PC-9 (cell line): ENCODE measurements at regions not wholly inside any gene's neighbourhood (a gene's known extent, or its start where the extent isn't known, plus 50 kb on each side); places are given as distances from the start of the nearest gene placed in this dataset.

ENCODE experiments used
- BruUV-seq: library from RNA; stranded (reverse); fragments of 400-500 nt; replicated peaks from 2 replicates; lab custom pipeline; 2021; lab: Mats Ljungman, UMichigan
- CTCF ChIA-PET: fragments of 300-600 bp; sonication (Branson Sonifier 250); formaldehyde crosslinking; loops from one replicate; lab custom pipeline; 2022; ENCODE audit warnings: antibody characterized with exemption; lab: Charles Lee
- POLR2A ChIA-PET: fragments of 300-600 bp; sonication (Branson Sonifier 250); formaldehyde crosslinking; loops from one replicate; lab custom pipeline; 2022; ENCODE audit warnings: antibody characterized with exemption; ENCODE audit not compliant: unreplicated experiment; lab: Charles Lee
- DNase-seq, 2 experiments: peaks; one replicate each; pipeline versions ENCODE4 v3.0.0 to v3.0.0-alpha.2; 2015 to 2022; ENCODE audit warnings: mixed read lengths in 1 of 2
- H2AFZ ChIP-seq: fragments of 200-600 bp; sonication (generic); 2 replicates; pipeline ENCODE4 v1.8.1; 2017; ENCODE audit warnings: antibody characterized with exemption
- H3F3A ChIP-seq: fragments of 200-600 bp; sonication (generic); 2 replicates; pipeline ENCODE4 v1.8.1; 2017; ENCODE audit warnings: antibody characterized with exemption, mild to moderate bottlenecking, low read depth; ENCODE audit not compliant: insufficient read depth
- H3K27ac ChIP-seq: fragments of 200-600 bp; sonication (generic); 2 replicates; pipeline ENCODE4 v1.6.1; 2016; ENCODE audit warnings: mixed run types
- H3K27me3 ChIP-seq: fragments of 200-600 bp; sonication (generic); 2 replicates; pipeline ENCODE4 v1.6.1; 2016; ENCODE audit warnings: low read depth, mixed run types; ENCODE audit not compliant: insufficient read depth
- H3K36me3 ChIP-seq: fragments of 200-600 bp; sonication (generic); 2 replicates; pipeline ENCODE4 v1.6.1; 2016; ENCODE audit warnings: low read depth, mixed run types
- H3K4me1 ChIP-seq: fragments of 200-600 bp; sonication (generic); replicated peaks from 2 replicates; pipeline ENCODE4 v1.6.1; 2016; ENCODE audit warnings: mixed run types; ENCODE audit not compliant: insufficient read depth
- H3K4me2 ChIP-seq: fragments of 200-600 bp; sonication (generic); 2 replicates; pipeline ENCODE4 v1.6.1; 2017; ENCODE audit warnings: mixed run types
- H3K4me3 ChIP-seq: fragments of 200-600 bp; sonication (generic); 2 replicates; pipeline ENCODE4 v1.6.1; 2016; ENCODE audit warnings: mixed run types
- H3K79me2 ChIP-seq: fragments of 200-600 bp; sonication (generic); 2 replicates; pipeline ENCODE4 v1.6.1; 2017; ENCODE audit warnings: low read depth, mixed run types
- H3K9me2 ChIP-seq: fragments of 200-600 bp; sonication (generic); 2 replicates; pipeline ENCODE4 v1.8.1; 2017; ENCODE audit warnings: mild to moderate bottlenecking; ENCODE audit not compliant: insufficient read depth
- H3K9me3 ChIP-seq: fragments of 200-600 bp; sonication (generic); 2 replicates; pipeline ENCODE4 v1.8.1; 2016; ENCODE audit warnings: low read depth; ENCODE audit not compliant: insufficient read depth
- H4K20me1 ChIP-seq: fragments of 200-600 bp; sonication (generic); 2 replicates; pipeline ENCODE4 v1.8.1; 2017; ENCODE audit not compliant: insufficient read depth
- EZH2 ChIP-seq: fragments of 200-600 bp; sonication (generic); IDR thresholded peaks from 2 replicates; pipeline ENCODE4 v1.8.0; 2017; ENCODE audit warnings: antibody characterized with exemption, low read depth
- intact Hi-C: fragments of 100-400 bp; cut with micrococcal nuclease; formaldehyde crosslinking; loops from one replicate; pipeline ENCODE4 v1.10.0; 2022; ENCODE audit not compliant: unreplicated experiment
- TF ChIP-seq, protein P1 (sequence below): fragments of 200-600 bp; sonication (generic); conservative IDR thresholded peaks from 2 replicates; pipeline ENCODE4 v1.6.1; 2017; ENCODE audit warnings: mixed run types, antibody characterized with exemption, mild to moderate bottlenecking, moderate library complexity

DNA sequence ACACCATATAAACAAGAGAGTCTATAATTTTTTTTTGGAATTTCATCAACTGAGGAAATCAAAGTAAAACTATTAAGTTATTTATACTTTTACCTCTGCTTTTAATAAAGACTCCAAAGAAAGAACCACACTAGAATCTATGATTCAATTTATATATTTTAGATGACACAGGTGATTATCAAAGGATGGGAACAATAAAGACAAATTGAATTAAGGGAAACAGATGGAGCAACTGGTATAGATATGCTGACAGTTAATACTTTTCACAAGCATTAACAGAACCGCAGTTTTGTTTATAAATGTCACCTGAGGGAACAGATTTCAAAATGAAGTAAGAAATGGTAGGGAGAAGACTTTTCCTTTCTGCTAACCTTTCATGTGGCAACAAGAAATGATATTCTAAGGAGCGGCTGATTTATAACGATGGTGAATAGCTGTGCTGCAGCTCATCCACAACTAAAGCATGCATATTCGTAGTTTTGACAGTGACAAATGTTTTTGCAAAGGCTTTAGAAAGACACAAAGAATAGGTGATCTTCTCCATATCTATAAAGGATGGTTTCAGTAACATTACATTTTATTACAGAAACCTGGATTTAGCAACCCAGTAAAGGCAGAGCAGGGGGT lies 1502.9 kb upstream of the RAG2 start:
- H3K9me3 ChIP-seq = no peaks in the 10 kb centered on the region
- H3K4me3 ChIP-seq = no peak overlapping the region

DNA sequence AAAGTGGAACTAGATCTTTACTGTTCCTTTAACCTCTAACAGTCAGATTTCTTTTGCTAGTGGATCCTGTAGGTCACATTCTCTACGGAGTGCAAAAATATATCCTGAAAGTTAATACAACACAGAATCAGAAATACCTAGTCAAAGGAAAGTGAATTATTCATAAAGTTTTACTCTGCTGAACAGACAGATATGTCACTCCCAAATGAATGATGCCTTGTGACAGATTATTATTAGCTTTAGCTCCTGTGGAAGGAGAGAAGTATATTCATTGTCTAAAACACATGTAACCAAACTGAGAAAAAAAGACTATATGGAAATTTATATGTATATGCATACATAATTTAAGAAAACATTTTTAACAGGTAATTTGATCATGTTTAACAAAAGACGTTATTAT lies 1497.2 kb upstream of the RAG2 start:
- no peak for TF ChIP-seq EZH2
- TF ChIP-seq, protein P1, sequence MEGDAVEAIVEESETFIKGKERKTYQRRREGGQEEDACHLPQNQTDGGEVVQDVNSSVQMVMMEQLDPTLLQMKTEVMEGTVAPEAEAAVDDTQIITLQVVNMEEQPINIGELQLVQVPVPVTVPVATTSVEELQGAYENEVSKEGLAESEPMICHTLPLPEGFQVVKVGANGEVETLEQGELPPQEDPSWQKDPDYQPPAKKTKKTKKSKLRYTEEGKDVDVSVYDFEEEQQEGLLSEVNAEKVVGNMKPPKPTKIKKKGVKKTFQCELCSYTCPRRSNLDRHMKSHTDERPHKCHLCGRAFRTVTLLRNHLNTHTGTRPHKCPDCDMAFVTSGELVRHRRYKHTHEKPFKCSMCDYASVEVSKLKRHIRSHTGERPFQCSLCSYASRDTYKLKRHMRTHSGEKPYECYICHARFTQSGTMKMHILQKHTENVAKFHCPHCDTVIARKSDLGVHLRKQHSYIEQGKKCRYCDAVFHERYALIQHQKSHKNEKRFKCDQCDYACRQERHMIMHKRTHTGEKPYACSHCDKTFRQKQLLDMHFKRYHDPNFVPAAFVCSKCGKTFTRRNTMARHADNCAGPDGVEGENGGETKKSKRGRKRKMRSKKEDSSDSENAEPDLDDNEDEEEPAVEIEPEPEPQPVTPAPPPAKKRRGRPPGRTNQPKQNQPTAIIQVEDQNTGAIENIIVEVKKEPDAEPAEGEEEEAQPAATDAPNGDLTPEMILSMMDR = no peak
- Histone ChIP-seq H3K9me3 (peaks cover 12% of the 10 kb centered on the region; the same call in 1 of the 2 replicates), H3K4me1 (peaks cover 6% of the 10 kb centered on the region), H2AFZ (no peak overlapping the region), H3K27me3 (no peaks in the 10 kb centered on the region), H3K79me2 (no peaks in the 10 kb centered on the region), H3K9me2 (no peaks in the 10 kb centered on the region), H3K4me2 (no peak overlapping the region), H3K36me3 (no peaks in the 10 kb centered on the region), H3F3A (peaks cover 3% of the 10 kb centered on the region; the same call in 1 of the 2 replicates), H3K27ac (no peak overlapping the region), H3K4me3 (no peak overlapping the region), H4K20me1 (no peaks in the 10 kb centered on the region)
- ChIA-PET CTCF (no interaction called here), POLR2A (no interaction called here)
- BruUV-seq = no TSS peak
- intact Hi-C loops = no loop called here
- DNase-seq = peak in 1 of 2 experiments; percentile 21

More for the DNA sequence above, 1502.9 kb upstream of the RAG2 start:
- Histone ChIP-seq H3K27ac (no peak overlapping the region), H3K9me2 (no peaks in the 10 kb centered on the region; the same call in 1 of the 2 replicates), H3K4me2 (no peak overlapping the region), H3K79me2 (no peaks in the 10 kb centered on the region), H2AFZ (no peak overlapping the region), H3F3A (no peaks in the 10 kb centered on the region), H4K20me1 (no peaks in the 10 kb centered on the region), H3K4me1 (no peaks in the 10 kb centered on the region), H3K27me3 (no peaks in the 10 kb centered on the region), H3K36me3 (no peaks in the 10 kb centered on the region)
- TF ChIP-seq EZH2 = no peak
- TF ChIP-seq, protein P1 = no peak
- intact Hi-C loops = no loop called here
- ChIA-PET CTCF (no interaction called here), POLR2A (no interaction called here)
- no TSS peak for BruUV-seq
- DNase-seq = no peak

DNA sequence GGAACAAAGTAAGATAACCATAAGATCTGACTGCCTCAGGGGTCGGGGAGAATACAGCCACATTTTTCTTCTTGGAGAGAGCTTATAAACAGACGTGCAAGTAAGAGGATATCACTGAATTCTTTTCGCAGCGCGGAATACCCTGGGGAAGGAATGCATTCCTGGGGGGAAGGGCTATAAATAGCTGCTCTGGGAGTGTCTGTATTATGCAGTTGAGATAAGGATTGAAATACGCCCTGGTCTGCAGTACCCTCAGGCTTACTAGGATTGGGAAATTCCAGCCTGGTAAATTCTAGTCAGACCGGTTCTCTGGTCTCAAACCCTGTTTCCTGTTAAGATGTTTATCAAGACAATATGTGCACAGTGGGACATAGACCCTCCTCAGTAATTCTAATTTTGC lies 1491.7 kb upstream of the RAG2 start:
- POLR2A ChIA-PET = interaction anchor here (0.6 kb wide), 2 partner anchors 10 to 74 kb away, joined by 5 to 8 read pairs; no protein-coding TSS in a partner anchor
- Histone ChIP-seq H4K20me1 (no peaks in the 10 kb centered on the region), H3K4me3 (no peak overlapping the region), H3K9me2 (no peaks in the 10 kb centered on the region), H3K79me2 (no peaks in the 10 kb centered on the region), H3K9me3 (peaks cover 17% of the 10 kb centered on the region; the same call in 1 of the 2 replicates), H2AFZ (no peak overlapping the region), H3K4me2 (peak overlapping the region; percentile 47), H3F3A (peaks cover 18% of the 10 kb centered on the region), H3K36me3 (no peaks in the 10 kb centered on the region), H3K27me3 (no peaks in the 10 kb centered on the region), H3K4me1 (peaks cover 27% of the 10 kb centered on the region), H3K27ac (peak overlapping the region; percentile 70)
- TF ChIP-seq EZH2 = no peak
- TF ChIP-seq, protein P1 = no peak
- BruUV-seq = no TSS peak
- intact Hi-C loops = loop anchor here (1.0 kb wide), 2 partner anchors 70 to 80 kb away; no protein-coding TSS in a partner anchor
- CTCF ChIA-PET = no interaction called here
- DNase-seq = peak; percentile 88 to 99
